ENCODE measurements at regions not wholly inside any gene's neighbourhood (a gene's known extent, or its start where the extent isn't known, plus 50 kb on each side); places are given as distances from the start of the nearest gene placed in this dataset.

DNA sequence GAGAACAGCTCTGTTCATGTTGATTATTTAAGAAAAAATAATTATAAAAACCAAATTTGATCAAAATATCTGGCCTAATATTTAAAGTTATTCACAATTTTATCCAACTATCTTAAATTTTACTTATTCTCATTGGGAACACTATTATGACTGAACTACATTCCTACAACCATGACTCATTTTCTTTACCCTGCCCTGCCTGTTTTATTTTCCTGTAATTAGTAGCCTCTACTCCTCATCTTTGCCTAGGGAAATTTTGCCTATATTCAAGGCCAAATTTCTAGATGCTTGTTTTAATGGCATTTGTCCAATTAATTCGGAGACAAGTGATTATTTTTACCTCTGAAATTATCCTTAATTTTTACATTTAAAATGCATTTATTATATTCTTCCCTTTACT, 289.7 kb upstream of the TMEM229A start:
- TF ChIP-seq CTCF (IDR thresholded peaks at IDR 0.05) (no peak), TAF1 (IDR thresholded peaks at IDR 0.05; ENCODE audit: borderline replicate concordance, low read depth, low read length) (no peak)
- TF ChIP-seq, protein P1, sequence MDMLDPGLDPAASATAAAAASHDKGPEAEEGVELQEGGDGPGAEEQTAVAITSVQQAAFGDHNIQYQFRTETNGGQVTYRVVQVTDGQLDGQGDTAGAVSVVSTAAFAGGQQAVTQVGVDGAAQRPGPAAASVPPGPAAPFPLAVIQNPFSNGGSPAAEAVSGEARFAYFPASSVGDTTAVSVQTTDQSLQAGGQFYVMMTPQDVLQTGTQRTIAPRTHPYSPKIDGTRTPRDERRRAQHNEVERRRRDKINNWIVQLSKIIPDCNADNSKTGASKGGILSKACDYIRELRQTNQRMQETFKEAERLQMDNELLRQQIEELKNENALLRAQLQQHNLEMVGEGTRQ (IDR thresholded peaks at IDR 0.05; ENCODE audit: borderline replicate concordance, low read depth, low read length): no peak

Measured in SK-N-SH (cell line).